ENCODE measurements at regions not wholly inside any gene's neighbourhood (a gene's known extent, or its start where the extent isn't known, plus 50 kb on each side); places are given as distances from the start of the nearest gene placed in this dataset.

DNA sequence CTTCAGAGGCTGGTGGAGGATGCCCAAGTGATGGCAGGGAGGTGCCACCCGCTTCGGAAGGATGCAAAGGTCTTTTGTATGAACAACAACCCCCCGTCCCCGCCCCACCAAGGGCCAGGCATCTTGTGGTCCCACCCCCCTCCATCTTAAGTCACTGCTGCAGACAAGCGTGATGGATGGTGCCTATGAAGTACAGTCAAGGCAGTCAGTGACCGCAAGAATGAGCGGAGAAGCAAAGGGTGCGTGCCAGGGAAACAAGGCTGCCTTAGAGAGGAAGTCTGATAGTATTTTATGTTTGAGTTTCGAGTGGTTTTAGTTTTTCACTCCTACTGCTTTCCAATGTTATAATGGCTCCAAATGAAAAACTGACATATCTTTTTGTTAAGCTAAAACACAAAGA is 68.7 kb upstream of the GPM6B start:
- POLR2A ChIA-PET = interaction anchor here (1.0 kb wide), 1 partner anchor 151 kb away, joined by 3 read pairs; the partner anchor contains the start of genes OFD1 and TRAPPC2
- intact Hi-C loops (cut with micrococcal nuclease) = no loop called here
- Mint-ChIP-seq H3K4me3 (ENCODE audit: unreplicated experiment) (no peak overlapping the region), H3K36me3 (ENCODE audit: insufficient read depth, unreplicated experiment) (no peaks in the 10 kb centered on the region), H3K4me1 (ENCODE audit: insufficient read depth, unreplicated experiment) (peaks cover 5% of the 10 kb centered on the region), H3K27ac (ENCODE audit: low read depth, unreplicated experiment) (no peak overlapping the region), H3K27me3 (ENCODE audit: insufficient read depth, unreplicated experiment) (peaks cover 61% of the 10 kb centered on the region), H3K9me3 (ENCODE audit: unreplicated experiment) (no peaks in the 10 kb centered on the region)
- CTCF ChIA-PET = no interaction called here
- TF ChIP-seq, protein P1, sequence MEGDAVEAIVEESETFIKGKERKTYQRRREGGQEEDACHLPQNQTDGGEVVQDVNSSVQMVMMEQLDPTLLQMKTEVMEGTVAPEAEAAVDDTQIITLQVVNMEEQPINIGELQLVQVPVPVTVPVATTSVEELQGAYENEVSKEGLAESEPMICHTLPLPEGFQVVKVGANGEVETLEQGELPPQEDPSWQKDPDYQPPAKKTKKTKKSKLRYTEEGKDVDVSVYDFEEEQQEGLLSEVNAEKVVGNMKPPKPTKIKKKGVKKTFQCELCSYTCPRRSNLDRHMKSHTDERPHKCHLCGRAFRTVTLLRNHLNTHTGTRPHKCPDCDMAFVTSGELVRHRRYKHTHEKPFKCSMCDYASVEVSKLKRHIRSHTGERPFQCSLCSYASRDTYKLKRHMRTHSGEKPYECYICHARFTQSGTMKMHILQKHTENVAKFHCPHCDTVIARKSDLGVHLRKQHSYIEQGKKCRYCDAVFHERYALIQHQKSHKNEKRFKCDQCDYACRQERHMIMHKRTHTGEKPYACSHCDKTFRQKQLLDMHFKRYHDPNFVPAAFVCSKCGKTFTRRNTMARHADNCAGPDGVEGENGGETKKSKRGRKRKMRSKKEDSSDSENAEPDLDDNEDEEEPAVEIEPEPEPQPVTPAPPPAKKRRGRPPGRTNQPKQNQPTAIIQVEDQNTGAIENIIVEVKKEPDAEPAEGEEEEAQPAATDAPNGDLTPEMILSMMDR (IDR thresholded peaks at IDR 0.05; ENCODE audit: unreplicated experiment) = no peak
- BruUV-seq (replicated peaks) = no TSS peak
- DNase-seq (ENCODE audit: unreplicated experiment) = no peak

DNA sequence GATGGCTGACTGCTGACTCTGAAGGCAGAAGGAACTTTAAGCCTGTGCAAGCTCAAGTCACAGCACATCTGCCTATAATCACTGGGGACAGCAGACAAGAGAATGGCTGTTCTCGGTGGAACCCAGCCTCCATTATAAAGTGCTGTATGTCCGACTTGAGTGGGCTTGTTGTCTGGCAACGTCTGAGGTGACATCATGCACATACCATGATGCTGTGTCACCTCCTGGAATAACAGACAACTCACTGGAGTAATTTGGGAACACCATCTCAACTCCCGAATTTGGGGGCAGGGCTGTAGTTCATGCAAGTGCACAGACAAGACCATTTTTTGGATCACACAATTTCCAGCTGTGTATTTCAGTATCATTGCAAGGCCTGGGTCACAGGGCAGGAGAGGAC is 59.8 kb upstream of the GPM6B start:
- H3K4me3 Mint-ChIP-seq (ENCODE audit: unreplicated experiment) = no peak overlapping the region
- no TSS peak for BruUV-seq (replicated peaks)
- POLR2A ChIA-PET = interaction anchor here (0.6 to 2.4 kb wide), 2 partner anchors 16 to 40 kb away, joined by 3 to 5 read pairs; no protein-coding TSS in a partner anchor
- CTCF ChIA-PET = interaction anchor here (0.7 to 0.9 kb wide), 2 partner anchors 21 to 219 kb away, joined by 3 to 4 read pairs; no protein-coding TSS in a partner anchor
- no peaks in the 10 kb centered on the region for H3K9me3 Mint-ChIP-seq (ENCODE audit: unreplicated experiment)
- TF ChIP-seq, protein P1 (IDR thresholded peaks at IDR 0.05; ENCODE audit: unreplicated experiment) = no peak
- peaks cover 12% of the 10 kb centered on the region for H3K4me1 Mint-ChIP-seq (ENCODE audit: insufficient read depth, unreplicated experiment)
- peak; percentile 51 for DNase-seq (ENCODE audit: unreplicated experiment)
- no peak overlapping the region for H3K27ac Mint-ChIP-seq (ENCODE audit: low read depth, unreplicated experiment)
- peaks cover 29% of the 10 kb centered on the region for H3K27me3 Mint-ChIP-seq (ENCODE audit: insufficient read depth, unreplicated experiment)
- intact Hi-C loops (cut with micrococcal nuclease) = no loop called here
- peaks cover 5% of the 10 kb centered on the region for H3K36me3 Mint-ChIP-seq (ENCODE audit: insufficient read depth, unreplicated experiment)

GRCh38 chrX:13875572-13875971 is 58.7 kb upstream of the GPM6B start:
- H3K4me1 Mint-ChIP-seq (ENCODE audit: insufficient read depth, unreplicated experiment) = peaks cover 12% of the 10 kb centered on the region
- H3K27ac Mint-ChIP-seq (ENCODE audit: low read depth, unreplicated experiment) = no peak overlapping the region
- POLR2A ChIA-PET = no interaction called here
- CTCF ChIA-PET = interaction anchor here (0.5 to 1.1 kb wide), 2 partner anchors 10 to 86 kb away, joined by 3 to 5 read pairs; no protein-coding TSS in a partner anchor
- H3K4me3 Mint-ChIP-seq (ENCODE audit: unreplicated experiment) = no peak overlapping the region
- intact Hi-C loops (cut with micrococcal nuclease) = no loop called here
- BruUV-seq (replicated peaks) = no TSS peak
- TF ChIP-seq, protein P1 (IDR thresholded peaks at IDR 0.05; ENCODE audit: unreplicated experiment) = no peak
- H3K9me3 Mint-ChIP-seq (ENCODE audit: unreplicated experiment) = no peaks in the 10 kb centered on the region
- H3K36me3 Mint-ChIP-seq (ENCODE audit: insufficient read depth, unreplicated experiment) = peaks cover 5% of the 10 kb centered on the region
- no peak for DNase-seq (ENCODE audit: unreplicated experiment)
- H3K27me3 Mint-ChIP-seq (ENCODE audit: insufficient read depth, unreplicated experiment) = peaks cover 30% of the 10 kb centered on the region

- POLR2A ChIA-PET = interaction anchor here (1.1 kb wide), 1 partner anchor 14 kb away, joined by 3 read pairs; no protein-coding TSS in a partner anchor
- peaks cover 91% of the 10 kb centered on the region for H3K27me3 Mint-ChIP-seq (ENCODE audit: insufficient read depth, unreplicated experiment)
- no peaks in the 10 kb centered on the region for H3K9me3 Mint-ChIP-seq (ENCODE audit: unreplicated experiment)
- no peak overlapping the region for H3K27ac Mint-ChIP-seq (ENCODE audit: low read depth, unreplicated experiment)
- intact Hi-C loops (cut with micrococcal nuclease) = no loop called here
- TF ChIP-seq, protein P1 (IDR thresholded peaks at IDR 0.05; ENCODE audit: unreplicated experiment) = no peak
- BruUV-seq (replicated peaks) = no TSS peak
- peak; percentile 40 for DNase-seq (ENCODE audit: unreplicated experiment)
- H3K4me3 Mint-ChIP-seq (ENCODE audit: unreplicated experiment) = no peak overlapping the region
- CTCF ChIA-PET = no interaction called here
- no peaks in the 10 kb centered on the region for H3K36me3 Mint-ChIP-seq (ENCODE audit: insufficient read depth, unreplicated experiment)
- peaks cover 15% of the 10 kb centered on the region for H3K4me1 Mint-ChIP-seq (ENCODE audit: insufficient read depth, unreplicated experiment)
Observed at GRCh38 chrX:13868591-13868990, 51.7 kb upstream of the GPM6B start.
